Activated CD4-positive, alpha-beta T cell treated with anti-CD3 and anti-CD28 coated beads for 24 hours (primary cell): ENCODE measurements at regions not wholly inside any gene's neighbourhood (a gene's known extent, or its start where the extent isn't known, plus 50 kb on each side); places are given as distances from the start of the nearest gene placed in this dataset.

Experiments used
- DNase-seq, 2 donors: peaks; one replicate each; pipeline ENCODE4 v3.0.0-alpha.2; 2020; ENCODE audit warnings: low read depth in 2 of 2

- no peak for DNase-seq
Measured at GRCh38 chr11:70570693-70571395, 172.5 kb downstream of the CTTN start.

DNA sequence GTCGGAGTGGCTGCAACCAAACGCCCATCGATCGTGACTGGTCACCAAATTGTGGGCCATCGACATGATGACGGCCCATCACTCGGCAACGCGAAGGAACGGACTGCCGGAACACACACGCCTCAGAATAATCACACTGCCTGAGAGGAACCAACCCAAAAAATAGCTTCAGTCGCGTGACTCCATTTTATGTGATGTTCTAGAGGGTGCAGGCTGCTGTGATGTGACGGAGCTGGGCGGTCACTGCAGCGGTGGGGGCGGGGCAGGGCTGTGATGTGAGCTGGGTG is 174.6 kb downstream of the CTTN start:
- no peak for DNase-seq

GRCh38 chr11:70573701-70574151 is 175.4 kb downstream of the CTTN start:
- no peak for DNase-seq

DNA sequence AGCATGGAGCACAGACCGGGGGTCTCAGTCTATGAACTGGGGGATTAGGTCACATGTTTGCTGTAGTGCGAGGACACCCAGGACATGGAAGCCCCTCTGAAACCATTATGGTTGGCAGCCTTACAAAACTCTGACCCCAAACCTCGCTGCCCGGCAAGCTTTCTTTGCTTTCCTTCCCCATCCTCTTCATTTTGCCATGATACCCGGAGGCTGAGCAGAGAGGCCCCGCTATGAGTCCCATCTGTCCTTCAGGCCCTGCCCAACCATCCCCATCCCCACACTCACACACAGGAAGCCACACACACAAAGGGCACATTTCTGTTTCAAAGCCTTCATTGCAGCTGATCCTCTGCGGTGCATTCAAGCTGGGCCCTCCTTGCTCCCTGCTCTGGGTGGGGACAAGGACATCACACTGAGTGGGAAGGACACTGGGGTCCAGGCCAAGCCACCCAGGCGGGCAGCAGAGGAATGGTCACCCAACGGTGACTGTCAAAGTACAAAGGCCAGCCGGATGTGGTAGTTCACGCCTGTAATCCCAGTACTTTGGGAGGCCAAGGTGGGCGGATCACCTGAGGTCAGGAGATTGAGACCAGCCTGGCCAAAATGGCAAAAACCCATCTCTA is 176.5 kb downstream of the CTTN start:
- DNase-seq, result no peak

DNA sequence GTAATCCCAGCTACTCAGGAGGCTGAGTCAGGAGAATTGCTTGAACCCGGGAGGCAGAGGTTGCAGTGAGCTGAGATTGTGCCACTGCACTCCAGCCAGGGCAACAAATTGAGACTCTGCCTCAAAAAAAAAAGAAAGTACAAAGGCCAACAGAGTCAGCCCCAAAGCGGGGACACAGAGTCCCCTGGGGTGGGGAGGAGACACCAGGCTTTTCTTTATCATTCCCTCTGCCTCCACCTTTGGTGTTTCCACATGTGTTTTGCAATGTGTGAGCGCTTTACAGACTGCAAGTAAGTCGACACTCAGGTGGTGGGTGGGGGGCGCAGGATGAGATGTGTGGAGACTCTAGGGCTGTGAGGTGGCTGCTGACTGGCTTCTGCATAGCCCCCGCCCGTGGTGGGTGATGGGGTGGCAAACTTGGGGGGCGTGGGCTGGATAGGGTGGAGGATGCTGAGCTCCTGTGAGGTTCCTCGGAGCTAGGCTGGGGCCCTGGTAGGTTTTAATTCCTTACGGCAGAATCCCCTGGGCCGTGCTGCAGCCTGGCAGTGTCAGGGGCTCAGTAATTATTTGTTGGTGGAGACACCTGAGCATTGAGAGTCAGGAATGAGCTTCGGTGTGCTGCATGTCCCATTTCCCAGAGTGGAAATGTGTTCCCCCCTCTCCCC is 177.2 kb downstream of the CTTN start:
- DNase-seq, result no peak

- no peak for DNase-seq
Measured at GRCh38 chr11:70577258-70577603, 178.9 kb downstream of the CTTN start.

GRCh38 chr11:70577948-70578347 is 179.6 kb downstream of the CTTN start:
- no peak for DNase-seq

DNA sequence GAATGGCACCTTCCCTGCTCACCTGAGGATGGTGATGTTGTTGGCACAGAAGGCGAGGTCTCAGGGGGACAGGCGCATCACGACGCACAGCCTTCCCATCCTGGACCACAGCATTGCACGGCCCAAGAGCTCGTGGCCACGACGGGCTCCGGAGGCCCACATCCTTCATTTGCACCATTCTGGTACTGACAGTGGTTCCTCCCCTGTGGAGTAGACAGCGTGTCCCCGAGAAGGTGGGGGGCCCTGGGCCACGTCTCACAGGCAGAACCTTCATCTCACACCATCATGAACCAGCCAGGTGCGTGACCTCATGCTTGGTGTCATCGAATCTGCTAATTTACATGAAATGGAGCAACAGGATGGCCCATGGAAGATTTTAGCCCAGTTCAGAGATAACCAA is 180.0 kb downstream of the CTTN start:
- no peak for DNase-seq

DNA sequence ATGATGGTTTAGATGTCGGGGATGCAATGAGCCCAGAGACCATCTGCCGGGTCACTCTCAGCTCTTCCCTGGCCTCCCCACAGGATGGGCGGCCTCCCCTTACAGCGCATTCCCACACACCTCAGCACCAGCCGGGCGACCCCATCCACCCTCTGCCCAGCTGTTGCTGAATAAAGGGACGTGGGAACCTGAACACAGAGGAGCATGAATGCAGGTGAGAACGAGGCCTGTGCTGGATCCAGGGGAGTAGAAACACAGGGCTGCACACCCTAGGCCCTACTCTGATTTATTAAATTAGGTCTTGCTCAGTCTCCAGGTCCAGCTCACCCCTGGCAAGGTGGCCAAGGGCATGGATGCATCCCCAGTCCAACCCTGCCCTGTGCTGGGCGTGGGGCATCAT is 180.5 kb downstream of the CTTN start:
- no peak for DNase-seq

DNA sequence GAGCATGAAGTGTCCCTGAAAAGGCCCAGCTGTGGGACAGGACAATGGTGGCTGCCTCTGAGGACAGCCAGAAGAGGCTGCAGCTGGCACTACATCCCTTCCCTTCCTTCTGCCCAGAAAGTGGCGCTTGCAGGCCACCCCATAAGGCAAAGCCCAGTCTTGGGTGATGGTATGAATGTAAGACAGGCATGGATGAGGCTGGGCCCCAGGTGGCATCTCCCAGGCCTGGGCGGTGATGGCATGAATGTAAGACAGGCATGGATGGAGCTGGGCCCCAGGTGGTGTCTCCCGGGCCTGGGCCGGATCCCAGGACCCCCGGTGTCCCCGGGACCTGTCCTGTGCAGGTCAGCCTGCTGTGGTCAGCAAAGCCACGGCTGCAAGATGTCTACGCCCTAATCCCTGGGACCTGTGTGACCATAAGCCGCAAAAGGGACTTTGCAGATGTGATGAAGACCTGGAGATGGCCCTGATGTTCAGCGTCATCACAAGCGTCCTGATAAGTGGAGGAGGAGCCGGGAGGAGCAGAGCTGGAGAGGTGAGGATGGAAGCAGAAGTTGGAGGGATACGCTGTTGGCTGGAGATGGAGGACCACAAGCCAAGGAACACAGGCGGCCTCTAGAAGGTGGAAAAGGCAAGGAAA is 181.1 kb downstream of the CTTN start:
- DNase-seq, result no peak

DNA sequence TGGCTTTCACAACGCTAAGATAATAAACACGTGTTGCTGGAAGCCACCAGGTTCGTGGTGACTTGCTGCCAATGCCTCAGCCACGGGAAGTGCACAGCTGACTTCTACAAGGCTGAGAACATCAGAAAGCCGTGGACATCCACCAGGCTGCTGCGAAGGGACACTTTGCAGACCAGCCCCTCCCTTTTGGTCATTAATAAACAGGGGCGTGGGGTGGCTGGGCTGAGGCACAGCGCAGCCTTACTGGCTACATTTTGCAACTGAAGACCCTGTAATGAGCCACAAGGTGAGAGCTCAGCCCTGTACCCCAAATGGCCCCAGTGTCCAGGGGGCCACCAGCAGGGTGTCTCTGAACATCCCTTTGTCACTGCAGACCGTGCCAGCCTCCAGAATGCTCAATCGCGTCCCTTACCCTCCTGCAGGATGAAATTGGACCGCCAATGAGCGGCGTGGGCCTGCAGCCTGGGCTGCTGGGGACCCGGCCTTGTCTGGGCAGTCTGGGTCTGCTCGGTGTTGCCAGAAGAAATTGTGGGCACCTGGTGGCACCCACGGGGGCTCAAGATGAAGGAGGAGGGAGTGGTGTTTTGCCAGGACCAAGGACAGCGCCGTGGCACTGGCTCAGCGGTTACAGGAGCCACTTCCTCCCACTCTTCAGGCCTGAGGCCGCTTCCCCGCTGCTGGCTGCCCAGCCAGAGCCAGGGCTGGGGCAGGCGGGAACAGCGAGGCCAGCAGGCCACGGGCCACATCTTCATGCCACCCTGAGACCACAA is 181.9 kb downstream of the CTTN start:
- no peak for DNase-seq

DNA sequence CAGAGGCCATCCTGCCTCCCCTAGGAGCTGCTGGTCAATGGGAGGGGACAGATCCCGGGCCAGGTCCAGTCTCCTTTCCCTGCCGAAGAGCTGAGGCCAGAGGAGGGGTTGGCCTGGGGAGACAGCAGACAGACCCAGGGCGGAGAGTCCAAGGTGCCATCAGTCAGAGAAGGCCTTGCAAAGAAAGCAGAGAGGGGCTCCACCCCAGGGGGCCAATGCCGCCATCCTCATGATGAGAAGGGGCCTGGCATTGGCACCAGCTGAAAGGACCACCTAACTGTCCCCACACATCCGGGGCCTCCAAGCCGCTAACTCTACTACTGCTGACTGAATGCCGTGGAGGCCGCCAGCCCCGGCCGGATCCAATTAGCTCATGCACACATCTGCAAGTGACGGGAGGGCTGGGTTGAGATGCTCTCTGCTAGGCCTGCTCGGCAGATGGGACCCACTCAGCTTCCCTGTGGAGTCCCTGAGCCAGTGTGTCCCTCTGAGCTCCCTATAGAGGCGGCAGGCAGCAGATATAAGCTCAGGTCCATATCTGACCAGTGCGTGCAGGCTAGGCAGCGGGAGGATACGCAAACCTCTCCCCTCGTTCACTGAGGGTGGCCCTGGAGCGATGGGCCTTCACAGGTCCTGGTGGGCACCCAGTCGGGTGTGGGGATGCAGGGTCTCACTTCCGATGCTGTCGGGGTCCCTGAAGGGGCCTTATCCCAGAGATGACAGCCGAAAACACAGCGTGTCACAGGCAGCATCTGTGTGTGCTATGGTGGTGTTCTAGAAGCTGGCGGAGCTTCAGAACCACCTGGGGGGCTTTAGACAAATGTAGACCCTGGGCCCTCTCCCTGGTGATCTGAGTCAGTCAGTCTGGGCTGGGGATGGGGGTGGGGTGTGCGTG is 183.9 kb downstream of the CTTN start:
- DNase-seq, result no peak

- no peak for DNase-seq
Measured at GRCh38 chr11:70582886-70583641, 184.7 kb downstream of the CTTN start.

- no peak for DNase-seq
Measured at GRCh38 chr11:70583781-70584218, 185.5 kb downstream of the CTTN start.

- no peak for DNase-seq
Measured at GRCh38 chr11:70584498-70585235, 186.3 kb downstream of the CTTN start.

GRCh38 chr11:70585236-70585545 is 186.9 kb downstream of the CTTN start:
- DNase-seq, result no peak

- no peak for DNase-seq
Measured at GRCh38 chr11:70586261-70587074, 188.1 kb downstream of the CTTN start.

DNA sequence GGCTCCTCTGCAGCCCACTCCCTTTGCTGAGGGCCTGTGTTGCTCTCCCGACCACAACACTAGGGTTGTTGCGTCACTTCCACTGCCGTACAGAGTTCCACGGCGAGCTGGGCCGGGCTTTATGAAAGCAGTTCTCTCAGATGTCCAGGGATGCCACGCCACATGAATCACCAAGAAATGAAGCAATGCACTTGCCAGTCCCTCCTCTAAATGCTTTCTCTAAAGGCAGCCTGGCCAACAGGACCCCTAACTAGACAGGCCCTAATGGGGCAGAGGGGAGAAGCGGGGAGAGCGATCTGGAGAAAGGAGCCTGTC is 188.7 kb downstream of the CTTN start:
- DNase-seq, result no peak

DNA sequence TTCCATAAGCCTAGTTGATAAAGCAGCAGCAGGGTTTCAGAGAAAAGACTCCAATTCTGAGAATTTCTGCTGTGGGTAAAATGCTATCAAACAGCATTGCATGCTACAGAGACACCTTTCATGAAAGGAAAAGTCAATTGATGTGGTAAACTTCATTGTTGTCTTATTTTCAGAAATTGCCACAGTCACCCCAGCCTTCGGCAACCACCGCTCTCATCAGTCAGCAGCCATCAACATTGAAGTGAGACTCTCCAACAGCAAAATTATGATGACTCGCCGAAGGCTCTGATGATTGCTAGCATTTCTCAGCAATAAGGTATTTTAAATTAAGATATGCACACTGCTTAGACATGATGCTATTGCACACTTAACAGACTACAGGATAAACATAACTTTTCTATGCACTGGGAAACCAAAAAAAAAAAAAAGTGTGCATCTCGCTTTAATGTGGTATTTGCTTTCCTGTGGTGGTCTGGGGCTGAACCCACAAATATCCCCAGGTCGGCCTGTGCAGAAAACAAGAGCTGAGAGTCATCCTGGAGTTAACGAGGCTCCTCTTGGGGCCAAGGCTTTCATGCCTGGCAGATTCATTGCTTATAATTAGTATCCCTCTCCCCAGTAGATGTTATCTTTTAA is 192.1 kb downstream of the CTTN start:
- no peak for DNase-seq
